Heart left ventricle (tissue), 16 donors: ENCODE measurements at regions not wholly inside any gene's neighbourhood (a gene's known extent, or its start where the extent isn't known, plus 50 kb on each side); places are given as distances from the start of the nearest gene placed in this dataset.
A peak's percentile ranks its signal among the peaks of the same experiment; 100 is the strongest.

Experiments
- ATAC-seq, 4 donors: fragments of 200-7000 bp; cut with Tn5 transposase; one replicate each; pipeline ENCODE4 v1.9.1; 2020 to 2022; ENCODE audit warnings: moderate library complexity in 4 of 4, mild to moderate bottlenecking in 3 of 4, moderate number of reproducible peaks in 1 of 4
- DNase-seq, 5 donors: peaks; one replicate each; pipeline ENCODE4 v3.0.0-alpha.2; 2020
- H3K27ac ChIP-seq, 12 donors: fragments of 200-600 bp; sonication (generic) in 4 of 12; one replicate each; pipeline versions ENCODE4 v1.5.0 to v1.8.0; 2016 to 2022; ENCODE audit warnings: mild to moderate bottlenecking in 2 of 12
- H3K27me3 ChIP-seq, 9 donors: fragments of 200-600 bp; sonication (generic) in 2 of 9; one replicate each; pipeline versions ENCODE4 v1.5.1 to v1.8.0; 2016 to 2022; ENCODE audit warnings: mild to moderate bottlenecking in 3 of 9
- H3K36me3 ChIP-seq, 9 donors: fragments of 200-600 bp; sonication (generic) in 2 of 9; one replicate each; pipeline versions ENCODE4 v1.5.0 to v1.8.0; 2018 to 2022; ENCODE audit warnings: mild to moderate bottlenecking in 2 of 9
- H3K4me1 ChIP-seq, 12 donors: fragments of 200-600 bp; sonication (generic) in 4 of 12; one replicate each; pipeline versions ENCODE4 v1.5.0 to v1.8.0; 2016 to 2022; ENCODE audit warnings: mild to moderate bottlenecking in 3 of 12
- H3K4me3 ChIP-seq, 12 donors: fragments of 200-600 bp; sonication (generic) in 4 of 12; one replicate each; pipeline versions ENCODE4 v1.5.0 to v1.8.0; 2017 to 2022; ENCODE audit warnings: mild to moderate bottlenecking in 9 of 12, moderate library complexity in 4 of 12
- H3K9me3 ChIP-seq, 12 donors: fragments of 200-600 bp; sonication (generic) in 4 of 12; one replicate each; pipeline versions ENCODE4 v1.5.0 to v1.8.0; 2016 to 2022; ENCODE audit warnings: mild to moderate bottlenecking in 1 of 12
- POLR2A ChIP-seq, 2 donors: fragments of 450-650 bp; IDR thresholded peaks; one replicate each; pipeline ENCODE4 v1.6.1; 2017; ENCODE audit warnings: antibody characterized with exemption in 2 of 2, mild to moderate bottlenecking in 2 of 2, moderate library complexity in 2 of 2
- WGBS, 4 donors: extraction: QIAGEN DNeasy Blood & Tissue Kit in 2 of 4; methylation state at CpG; one replicate each; pipeline versions ENCODE4 v1.1.5 to v1.1.7; 2013 to 2018; 5-methylcytosine and 5-hydroxymethylcytosine counted together
- intact Hi-C, 10 donors: fragments of 100-400 bp; cut with DNase I; formaldehyde crosslinking; loops; one replicate each; pipeline versions ENCODE4 v1.11.1 to v1.14.2; 2022
- TF ChIP-seq, protein P1 (sequence below), 12 donors: fragments of 200-600 bp; sonication (generic) in 4 of 12; IDR thresholded peaks; one replicate each; pipeline versions ENCODE4 v1.5.0 to v1.8.0; 2018 to 2022; ENCODE audit warnings: antibody characterized with exemption in 12 of 12, mild to moderate bottlenecking in 5 of 12
- donor health status: ischemic (EF 13 %, LVEDD 7.1; RV severe dilation, severe dysfunction).
- donor health status: healthy with polysubstance abuse.
- donor health status: DM: no; HTN: yes; CAD: no.
- donor health status: DM: no; HTN: no; CAD: no.
- donor health status: ischemic (EF 25% LVEDD 6.9; RV normal size, moderate dysfunction).
- donor health status: ischemic (EF 25% LVEDD 5.7; RV mildly dilated, moderate dysfunction).
- donor health status: healthy.
- donor health status: DM: yes; HTN: yes; CAD: no.
- donor health status: ischemic (EF 35%, LVEDD 5.7; RV mildly dilated, moderate dysfunction).
- donor health status: nonischemic (EF 11% LVEDD 7.7; RV severe dilation, severe dysfunction).
- donor health status: DM: yes; HTN: yes; CAD: no.
- donor health status: PGD.
- donor health status: ischemic (EF 29% LVEDD 5.4; RV normal size, mild dysfunction).
- donor health status: nonischemic (EF 23%, LVEDD 6.1; RV moderate dilation, normal function).

DNA sequence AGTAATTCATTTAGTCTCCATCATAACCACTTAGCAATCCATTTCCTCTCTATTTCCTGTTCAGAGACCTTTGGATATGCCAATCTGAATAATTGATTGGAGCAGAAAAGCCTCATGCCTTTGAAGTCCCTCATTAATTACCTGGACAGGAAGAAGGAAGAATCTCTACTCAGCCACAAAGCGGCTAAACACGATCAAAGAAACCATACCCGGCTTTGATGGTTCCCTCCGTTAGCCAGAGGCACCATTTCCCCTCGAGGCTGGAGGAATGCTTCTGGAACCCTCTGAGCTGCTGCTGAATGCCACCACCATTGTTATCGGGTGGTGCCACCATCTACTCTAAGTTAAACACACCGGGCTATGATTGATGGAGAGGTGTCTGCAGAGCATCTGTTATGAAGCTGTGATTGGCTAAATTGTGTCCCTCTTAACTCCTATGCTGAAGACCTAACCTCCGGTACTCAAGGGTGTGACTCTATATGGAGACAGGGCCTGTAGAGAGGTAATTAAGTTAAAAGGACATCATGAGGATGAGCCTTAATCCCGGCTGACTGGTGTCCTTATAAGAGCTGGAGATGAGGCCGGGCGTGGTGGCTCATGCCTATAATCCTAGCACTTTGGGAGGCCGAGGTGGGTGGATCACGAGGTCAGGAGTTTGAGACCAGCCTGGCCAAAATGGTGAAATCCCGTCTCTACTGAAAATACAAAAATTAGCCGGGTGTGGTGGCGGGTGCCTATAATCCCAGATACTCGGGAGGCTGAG lies 168.6 kb downstream of the CTTN start:
- WGBS, 4 donors = 85 to 88% (median 87%) methylated on average over 17 of the region's 17 CpGs
- DNase-seq (peak in 1 of 5 donors; percentile 10), ATAC-seq (no peak)
- TF ChIP-seq, protein P1, sequence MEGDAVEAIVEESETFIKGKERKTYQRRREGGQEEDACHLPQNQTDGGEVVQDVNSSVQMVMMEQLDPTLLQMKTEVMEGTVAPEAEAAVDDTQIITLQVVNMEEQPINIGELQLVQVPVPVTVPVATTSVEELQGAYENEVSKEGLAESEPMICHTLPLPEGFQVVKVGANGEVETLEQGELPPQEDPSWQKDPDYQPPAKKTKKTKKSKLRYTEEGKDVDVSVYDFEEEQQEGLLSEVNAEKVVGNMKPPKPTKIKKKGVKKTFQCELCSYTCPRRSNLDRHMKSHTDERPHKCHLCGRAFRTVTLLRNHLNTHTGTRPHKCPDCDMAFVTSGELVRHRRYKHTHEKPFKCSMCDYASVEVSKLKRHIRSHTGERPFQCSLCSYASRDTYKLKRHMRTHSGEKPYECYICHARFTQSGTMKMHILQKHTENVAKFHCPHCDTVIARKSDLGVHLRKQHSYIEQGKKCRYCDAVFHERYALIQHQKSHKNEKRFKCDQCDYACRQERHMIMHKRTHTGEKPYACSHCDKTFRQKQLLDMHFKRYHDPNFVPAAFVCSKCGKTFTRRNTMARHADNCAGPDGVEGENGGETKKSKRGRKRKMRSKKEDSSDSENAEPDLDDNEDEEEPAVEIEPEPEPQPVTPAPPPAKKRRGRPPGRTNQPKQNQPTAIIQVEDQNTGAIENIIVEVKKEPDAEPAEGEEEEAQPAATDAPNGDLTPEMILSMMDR (IDR thresholded peaks at IDR 0.05) = no peak
- TF ChIP-seq POLR2A (IDR thresholded peaks at IDR 0.05) = no peak
- Histone ChIP-seq H3K4me3 (no peak overlapping the region), H3K36me3 (no peaks in the 10 kb centered on the region), H3K9me3 (peaks cover 0 to 7% (median 0%) of the 10 kb centered on the region in 12 donors), H3K4me1 (peaks cover 0 to 21% (median 15%) of the 10 kb centered on the region in 12 donors), H3K27ac (peak overlapping the region in 4 of 12 donors; percentile 77 to 82 (median 80)), H3K27me3 (peaks cover 0 to 9% (median 2%) of the 10 kb centered on the region in 9 donors)
- intact Hi-C loops = loop anchor here in 2 of 10 donors (5.0 kb wide), 2 partner anchors 60 to 190 kb away; no protein-coding TSS in a partner anchor

DNA sequence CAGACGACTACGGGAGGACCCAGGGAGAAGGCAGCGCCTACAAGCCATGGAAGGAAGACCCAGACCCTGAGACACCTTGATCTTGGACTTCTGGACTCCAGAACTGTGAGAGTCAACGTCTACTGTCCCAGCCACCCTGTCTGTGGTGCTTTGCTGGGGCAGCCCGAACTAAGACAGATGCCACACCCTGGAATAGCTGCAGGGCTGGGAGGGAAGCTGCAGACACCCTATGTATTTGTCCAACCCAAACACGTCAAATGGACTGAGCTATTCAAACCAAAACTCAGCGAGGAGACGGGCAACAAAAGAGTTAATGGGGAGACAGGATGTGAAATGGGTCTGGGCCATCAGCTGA lies 169.3 kb downstream of the CTTN start:
- TF ChIP-seq POLR2A (IDR thresholded peaks at IDR 0.05) = no peak
- TF ChIP-seq, protein P1 (IDR thresholded peaks at IDR 0.05) = no peak
- 53 to 64% (median 59%) methylated on average over 8 of the region's 8 CpGs for WGBS, 4 donors
- DNase-seq = peak in 1 of 5 donors; percentile 10
- peak in 3 of 4 donors; percentile 8 to 29 (median 9) for ATAC-seq
- H3K27ac ChIP-seq = peak overlapping the region; percentile 31 to 93 (median 77)
- H3K27me3 ChIP-seq = peaks cover 0 to 9% (median 2%) of the 10 kb centered on the region in 9 donors
- H3K4me3 ChIP-seq = peak overlapping the region; percentile 9 to 61 (median 44)
- H3K36me3 ChIP-seq = no peaks in the 10 kb centered on the region
- intact Hi-C loops = loop anchor here in 3 of 10 donors (1.0 to 5.0 kb wide), 3 partner anchors 60 to 190 kb away; no protein-coding TSS in a partner anchor
- peaks cover 0 to 1% (median 0%) of the 10 kb centered on the region in 12 donors for H3K9me3 ChIP-seq
- peaks cover 0 to 21% (median 15%) of the 10 kb centered on the region in 12 donors for H3K4me1 ChIP-seq

DNA sequence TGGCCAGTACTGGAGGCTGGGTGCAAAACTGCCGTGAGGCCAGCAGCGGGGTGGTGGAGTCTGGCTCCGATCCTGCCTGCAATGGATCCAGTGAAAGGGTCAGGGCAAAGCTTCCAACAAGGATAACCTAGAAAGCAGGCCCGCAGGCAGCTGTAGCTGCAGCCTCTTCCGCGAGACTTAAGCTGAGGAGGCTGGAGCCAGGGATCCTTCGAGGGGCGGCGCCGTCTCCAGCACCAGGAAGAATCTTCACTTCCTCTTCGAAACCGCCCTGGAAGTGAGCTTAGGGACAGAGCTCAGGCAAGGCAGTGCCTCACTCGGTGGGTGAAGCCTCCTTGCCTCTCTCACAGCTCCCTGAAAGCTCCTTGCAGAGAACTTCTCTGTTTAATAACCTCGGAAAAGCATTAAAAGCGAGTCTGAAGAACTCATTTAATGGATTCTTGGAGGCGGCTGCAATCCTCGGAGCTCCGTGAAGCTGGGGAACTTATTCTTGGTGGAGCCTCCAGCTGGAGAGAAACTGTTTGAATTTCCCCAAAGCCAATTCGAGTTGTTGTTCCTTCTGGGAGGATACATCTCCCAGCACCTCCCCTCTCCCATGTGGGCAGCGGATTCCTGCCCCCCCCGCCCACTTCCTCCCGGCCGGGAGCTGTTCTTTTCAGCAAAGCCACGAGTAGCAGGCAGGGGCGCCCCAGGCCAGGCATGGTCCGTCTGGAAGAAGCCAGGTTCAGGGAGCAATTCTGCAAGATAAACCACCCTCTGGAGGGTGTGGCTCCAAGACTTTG lies 169.9 kb downstream of the CTTN start:
- 5 to 13% (median 10%) methylated on average over 17 to 26 of the region's 26 CpGs for WGBS, 4 donors
- no peaks in the 10 kb centered on the region for H3K36me3 ChIP-seq
- ATAC-seq (peak; percentile 74 to 89 (median 86)), DNase-seq (peak; percentile 49 to 79 (median 66))
- intact Hi-C loops = loop anchor here in 3 of 10 donors (1.0 to 5.0 kb wide), 3 partner anchors 59 to 189 kb away; no protein-coding TSS in a partner anchor
- H3K4me1 ChIP-seq = peaks cover 0 to 21% (median 15%) of the 10 kb centered on the region in 12 donors
- H3K4me3 ChIP-seq = peak overlapping the region; percentile 9 to 61 (median 44)
- H3K27me3 ChIP-seq = peaks cover 0 to 9% (median 0%) of the 10 kb centered on the region in 9 donors
- peak overlapping the region; percentile 31 to 93 (median 77) for H3K27ac ChIP-seq
- TF ChIP-seq, protein P1 (IDR thresholded peaks at IDR 0.05) = peak in 11 of 12 donors; percentile 10 to 59 (median 33)
- no peak for TF ChIP-seq POLR2A (IDR thresholded peaks at IDR 0.05)
- no peaks in the 10 kb centered on the region for H3K9me3 ChIP-seq
